GM18519 (cell line): ENCODE measurements at regions not wholly inside any gene's neighbourhood (a gene's known extent, or its start where the extent isn't known, plus 50 kb on each side); places are given as distances from the start of the nearest gene placed in this dataset.
"Not testable (repeated sequence)": the region's sequence is repeated elsewhere in the genome, so short reads cannot be mapped to it uniquely, and the experiment has no call there.

Source experiments
- ATAC-seq: cut with Tn5 transposase; IDR thresholded peaks from one replicate; pipeline ENCODE4 v1.9.1; 2021; ENCODE audit warnings: mild to moderate bottlenecking, moderate library complexity; ENCODE audit not compliant: unreplicated experiment, low FRiP score

DNA sequence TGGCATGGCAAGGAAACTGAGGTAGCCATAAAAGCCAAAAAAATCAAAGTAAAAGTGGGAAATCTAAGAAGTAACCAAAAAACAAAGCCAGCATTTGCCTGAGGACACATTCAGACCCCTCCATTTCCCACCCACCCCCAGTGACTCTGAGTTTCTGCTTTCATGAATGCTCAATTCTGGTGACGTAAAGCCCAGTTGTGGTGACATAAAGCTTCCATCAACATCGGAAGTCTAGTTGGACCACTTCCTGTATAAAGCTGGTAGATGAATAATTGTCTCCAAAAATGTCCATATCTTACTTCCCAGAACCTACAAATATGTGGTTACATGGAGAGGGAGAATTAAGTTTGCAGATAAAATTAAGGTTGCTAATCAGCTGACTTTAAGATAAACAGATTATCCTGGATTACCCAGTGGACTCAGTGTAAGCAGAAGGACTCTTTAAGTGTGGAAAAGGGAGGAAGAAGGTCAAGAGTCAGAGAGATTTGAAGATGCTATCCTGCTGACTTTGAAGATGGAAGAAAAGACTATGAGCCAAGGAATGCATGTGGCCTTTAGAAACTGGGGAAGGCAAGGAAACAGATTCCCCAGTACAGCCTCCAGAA, 62.0 kb upstream of the ST3GAL6 start:
- ATAC-seq = no peak

DNA sequence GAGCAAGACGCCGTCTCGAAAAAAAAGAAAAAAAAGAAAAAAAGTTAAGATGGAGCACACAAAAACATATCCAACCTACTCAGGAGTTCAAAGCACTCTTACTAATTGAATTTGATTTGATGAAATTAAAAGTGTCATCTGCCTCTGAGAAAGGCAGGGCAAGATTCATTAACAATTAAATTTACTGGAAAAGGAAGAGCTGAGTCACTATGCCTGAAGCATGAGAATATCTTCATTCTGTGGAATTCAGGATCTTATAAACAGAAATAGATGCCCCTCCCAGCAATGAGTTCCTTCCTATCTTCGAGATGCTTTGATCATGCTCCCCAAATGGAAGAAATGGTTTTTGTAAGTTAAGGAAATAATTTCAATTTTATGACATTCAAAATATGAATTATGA, 61.0 kb upstream of the ST3GAL6 start:
- ATAC-seq = no peak

DNA sequence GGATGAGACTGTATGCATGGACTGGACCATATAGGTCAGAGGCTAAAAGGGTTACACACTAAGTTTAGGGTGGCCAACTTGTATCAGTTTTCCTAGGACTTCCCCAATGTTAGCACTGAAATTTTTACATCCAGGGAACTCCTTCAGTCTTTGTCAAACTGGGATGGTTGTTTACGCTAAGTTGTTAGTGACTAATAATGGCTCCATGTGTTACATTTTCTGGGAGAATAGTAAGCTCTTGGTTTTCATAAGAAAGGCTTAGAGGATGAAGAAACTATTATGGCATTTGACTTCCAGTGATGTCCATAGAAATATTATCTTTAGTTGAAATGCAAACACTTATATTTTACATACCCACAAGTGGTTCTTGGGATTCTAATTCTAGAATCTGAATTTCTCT, 57.9 kb upstream of the ST3GAL6 start:
- no peak for ATAC-seq

GRCh38 chr3:98705694-98706093, 57.4 kb upstream of the ST3GAL6 start:
- ATAC-seq = no peak

DNA sequence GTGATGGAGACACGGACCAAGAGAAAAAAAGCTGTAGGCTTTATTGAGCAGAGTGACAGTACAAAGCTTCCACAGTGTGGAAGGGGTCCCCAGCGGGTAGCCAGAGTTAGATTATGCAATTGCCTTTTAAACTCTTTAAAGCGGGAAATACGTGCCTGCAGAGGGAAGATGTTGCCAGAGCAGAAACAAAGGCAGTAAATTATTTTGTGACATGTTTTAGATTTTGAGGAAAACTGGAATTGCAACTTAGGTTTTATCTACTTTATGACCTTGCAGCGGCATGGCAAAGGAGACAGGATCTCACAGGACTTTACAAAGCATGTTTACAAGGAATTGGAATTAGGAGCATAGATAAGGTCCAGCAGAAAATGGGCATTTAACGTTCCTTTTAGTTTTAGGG, 54.5 kb upstream of the ST3GAL6 start:
- not testable (repeated sequence) for ATAC-seq

DNA sequence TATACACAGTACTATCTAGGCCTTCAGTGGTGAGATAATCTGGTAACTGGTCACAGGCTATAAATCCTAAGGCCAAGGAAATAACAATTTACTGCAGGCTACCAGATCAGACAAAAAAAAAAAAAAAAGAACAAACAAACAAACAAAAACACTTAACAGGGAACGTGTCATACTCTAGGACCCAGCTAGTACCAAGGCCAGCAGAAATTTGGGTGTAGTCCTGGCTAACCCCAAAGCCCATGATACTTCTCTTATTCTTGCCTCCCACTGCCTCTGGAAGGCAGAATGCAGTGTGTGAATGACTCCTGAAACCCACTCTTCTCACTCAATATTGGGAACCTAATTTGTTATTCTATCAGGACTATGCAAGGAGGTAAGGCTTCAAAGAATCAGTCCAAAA, 53.7 kb upstream of the ST3GAL6 start:
- ATAC-seq = no peak

DNA sequence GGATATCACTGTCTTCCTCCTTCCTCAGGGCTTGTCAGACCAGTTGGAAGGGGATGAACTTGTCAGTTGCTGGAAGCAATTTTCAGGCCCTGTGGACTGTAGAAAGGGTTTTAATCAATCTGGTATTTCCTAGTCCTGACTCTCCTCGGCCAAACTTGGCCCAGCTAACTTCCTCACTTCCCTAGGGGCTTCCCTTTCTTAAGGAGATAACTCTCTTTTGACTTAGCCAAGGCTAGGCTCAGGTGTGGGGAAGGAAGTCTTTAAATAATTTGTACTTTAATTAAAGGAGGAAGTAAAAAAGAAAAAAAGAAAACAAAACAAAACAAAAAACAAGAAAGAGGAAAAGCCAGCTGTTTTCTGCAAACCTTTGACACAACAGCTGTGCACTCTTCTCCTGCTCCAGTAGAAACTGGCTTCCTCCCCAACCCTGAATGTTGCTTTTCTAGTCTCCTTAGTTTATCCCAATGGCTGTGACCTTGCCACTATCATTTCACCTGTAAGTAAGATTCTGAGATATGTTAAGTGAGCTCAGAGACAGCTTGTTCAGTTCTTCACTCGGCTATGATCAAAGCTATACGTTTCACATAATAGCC, 53.0 kb upstream of the ST3GAL6 start:
- ATAC-seq = no peak

DNA sequence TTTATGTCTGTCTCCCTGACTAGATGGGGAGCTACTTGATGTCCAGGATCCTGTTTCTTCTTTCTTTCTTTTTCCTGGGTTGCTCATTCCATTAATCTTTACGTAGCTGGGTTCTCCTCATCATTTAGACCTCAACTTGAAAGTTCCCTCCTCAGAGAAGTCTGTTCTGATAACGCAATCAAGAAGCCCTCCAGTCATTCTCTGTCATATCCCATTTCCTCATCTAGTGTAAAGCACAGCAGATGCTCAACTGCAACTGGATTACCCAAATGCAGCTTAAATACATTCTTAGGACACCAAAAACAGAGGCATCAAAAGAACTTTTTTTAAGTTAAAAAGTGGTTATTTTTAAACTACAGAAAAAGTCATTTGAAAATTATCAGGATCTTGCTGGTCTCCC, 51.7 kb upstream of the ST3GAL6 start:
- no peak for ATAC-seq

GRCh38 chr3:98712726-98713125, 50.4 kb upstream of the ST3GAL6 start:
- ATAC-seq = no peak

DNA sequence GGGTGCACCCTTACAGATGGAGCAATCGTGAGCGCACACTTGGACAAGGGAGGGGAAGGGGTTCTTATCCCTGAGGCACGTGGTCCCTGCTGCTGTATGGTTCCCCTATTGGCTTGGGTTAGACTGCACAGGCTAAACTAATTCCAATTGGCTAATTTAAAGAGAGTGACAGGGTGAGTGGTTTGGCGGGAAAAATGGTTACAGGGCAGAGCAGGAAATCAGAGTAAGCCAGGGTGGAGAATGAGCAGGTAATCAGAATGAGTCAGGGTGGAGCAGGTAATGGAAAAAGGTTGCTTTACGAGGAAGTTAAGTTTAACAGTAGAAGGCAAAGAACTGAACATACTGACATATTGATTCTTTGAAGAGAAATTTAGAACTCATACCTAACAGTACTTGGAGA, 49.8 kb upstream of the ST3GAL6 start:
- ATAC-seq = not testable (repeated sequence)
